K562 (cell line): ENCODE measurements at regions not wholly inside any gene's neighbourhood (a gene's known extent, or its start where the extent isn't known, plus 50 kb on each side); places are given as distances from the start of the nearest gene placed in this dataset.

Source experiments
- HDAC2 ChIP-seq: fragments of 450-650 bp; IDR thresholded peaks from 2 replicates; pipeline ENCODE4 v1.6.1; 2016; ENCODE audit warnings: mild to moderate bottlenecking
- MEF2A ChIP-seq: IDR thresholded peaks from 2 replicates; pipeline ENCODE4 v1.6.1; 2011; ENCODE audit warnings: low read depth, mild to moderate bottlenecking, low read length, moderate library complexity; ENCODE audit not compliant: control insufficient read depth
- MXD1 ChIP-seq: fragments of 250-450 bp; sonication (Bioruptor Pico); IDR thresholded peaks from 2 replicates; pipeline ENCODE4 v1.8.0; 2021; ENCODE audit warnings: borderline replicate concordance, mild to moderate bottlenecking, moderate library complexity; ENCODE audit not compliant: poor library complexity, severe bottlenecking
- SFPQ ChIP-seq: fragments of 200-400 bp; formaldehyde crosslinking; IDR thresholded peaks from 2 replicates; pipeline ENCODE4 v1.6.1; 2017; ENCODE audit warnings: mild to moderate bottlenecking, low read depth, low read length, moderate library complexity
- THAP7 ChIP-seq: fragments of 250-450 bp; sonication (Bioruptor Pico); IDR thresholded peaks from 2 replicates; pipeline ENCODE4 v1.5.0; 2021
- ZBTB11 ChIP-seq, 3 experiments: fragments of 200-800 bp in 1 of 3; fragments of 250-450 bp in 1 of 3; fragments of 450-650 bp in 1 of 3; sonication (Bioruptor Pico) in 1 of 3; sonication (Bioruptor generic) in 1 of 3; formaldehyde crosslinking in 1 of 3; IDR thresholded peaks; 2 replicates each; pipeline versions ENCODE4 v1.6.1 to v1.8.0; 2016 to 2022; ENCODE audit warnings: mild to moderate bottlenecking in 2 of 3, missing genetic modification characterization in 2 of 3, missing compliant biosample characterization in 1 of 3, moderate library complexity in 1 of 3
- ZBTB43 ChIP-seq: sonication (generic); formaldehyde crosslinking; IDR thresholded peaks from 2 replicates; pipeline ENCODE4 v1.8.0; 2023; ENCODE audit warnings: mild to moderate bottlenecking, missing genetic modification reagents
- ZKSCAN1 ChIP-seq: fragments of 150-350 bp; IDR thresholded peaks from 2 replicates; pipeline ENCODE4 v1.6.1; 2016; ENCODE audit warnings: low read depth, low read length
- ZNF277 ChIP-seq: fragments of 250-450 bp; sonication (Bioruptor Pico); IDR thresholded peaks from 2 replicates; pipeline ENCODE4 v1.8.0; 2022; ENCODE audit warnings: inconsistent platforms, mild to moderate bottlenecking, moderate library complexity, borderline replicate concordance
- ZNF316 ChIP-seq: fragments of 450-650 bp; IDR thresholded peaks from 2 replicates; pipeline ENCODE4 v1.6.1; 2016
- ZNF445 ChIP-seq: fragments of 250-450 bp; sonication (Bioruptor Pico); IDR thresholded peaks from 2 replicates; pipeline ENCODE4 v1.4.0; 2020; ENCODE audit warnings: low read depth, mild to moderate bottlenecking, moderate library complexity

GRCh38 chr16:64705443-64705842 is 416.4 kb downstream of the CDH11 start (continued):
- TF ChIP-seq ZBTB11 (CRISPR knock-in tag; IDR thresholded peaks at IDR 0.05) (no peak), ZBTB43 (CRISPR knock-in tag) (no peak), HDAC2 (no peak), ZNF445 (CRISPR knock-in tag) (no peak), SFPQ (no peak), THAP7 (CRISPR knock-in tag) (no peak), MXD1 (no peak), ZKSCAN1 (no peak), ZNF316 (no peak), MEF2A (no peak), ZNF277 (no peak)
- TF ChIP-seq, all 486 proteins: peak for 0
